Lower leg skin (tissue), 4 donors: ENCODE measurements at regions not wholly inside any gene's neighbourhood (a gene's known extent, or its start where the extent isn't known, plus 50 kb on each side); places are given as distances from the start of the nearest gene placed in this dataset.

Experiments
- DNase-seq, 2 donors: peaks; one replicate each; pipeline ENCODE4 v3.0.0-alpha.2; 2019; ENCODE audit warnings: low spot score in 2 of 2
- H3K4me3 ChIP-seq: fragments of 200-600 bp; sonication (generic); 2 replicates; pipeline ENCODE4 v1.5.1; 2017; ENCODE audit warnings: mild to moderate bottlenecking, low read depth; ENCODE audit not compliant: poor library complexity, severe bottlenecking
- CTCF ChIP-seq, 3 donors: fragments of 450-650 bp; IDR thresholded peaks; one replicate each; pipeline ENCODE4 v1.5.1; 2016; ENCODE audit warnings: antibody characterized with exemption in 3 of 3, mild to moderate bottlenecking in 3 of 3, moderate library complexity in 2 of 3
- POLR2A ChIP-seq, 2 donors: fragments of 450-650 bp; IDR thresholded peaks; one replicate each; pipeline ENCODE4 v1.6.1; 2016 to 2017; ENCODE audit warnings: antibody characterized with exemption in 2 of 2, mild to moderate bottlenecking in 1 of 2, moderate library complexity in 1 of 2
- WGBS, 2 donors: methylation state at CpG; one replicate each; pipeline ENCODE4 v1.1.5; 2018; 5-methylcytosine and 5-hydroxymethylcytosine counted together
- intact Hi-C: fragments of 100-400 bp; cut with DNase I; formaldehyde crosslinking; loops from one replicate; pipeline ENCODE4 v1.15.0; 2023; ENCODE audit warnings: low total_unique reads

GRCh38 chr4:1505511-1506460, 99.5 kb upstream of the NKX1-1 start:
- no peak overlapping the region for H3K4me3 ChIP-seq
- TF ChIP-seq POLR2A (IDR thresholded peaks at IDR 0.05) = no peak
- 50 to 52% methylated on average over 13 to 24 of the region's 24 CpGs for WGBS, 2 donors
- intact Hi-C loops = no loop called here
- peak in 1 of 2 donors; percentile 72 for DNase-seq

- intact Hi-C loops = no loop called here
Measured at GRCh38 chr4:1504595-1505500, 98.6 kb upstream of the NKX1-1 start.

DNA sequence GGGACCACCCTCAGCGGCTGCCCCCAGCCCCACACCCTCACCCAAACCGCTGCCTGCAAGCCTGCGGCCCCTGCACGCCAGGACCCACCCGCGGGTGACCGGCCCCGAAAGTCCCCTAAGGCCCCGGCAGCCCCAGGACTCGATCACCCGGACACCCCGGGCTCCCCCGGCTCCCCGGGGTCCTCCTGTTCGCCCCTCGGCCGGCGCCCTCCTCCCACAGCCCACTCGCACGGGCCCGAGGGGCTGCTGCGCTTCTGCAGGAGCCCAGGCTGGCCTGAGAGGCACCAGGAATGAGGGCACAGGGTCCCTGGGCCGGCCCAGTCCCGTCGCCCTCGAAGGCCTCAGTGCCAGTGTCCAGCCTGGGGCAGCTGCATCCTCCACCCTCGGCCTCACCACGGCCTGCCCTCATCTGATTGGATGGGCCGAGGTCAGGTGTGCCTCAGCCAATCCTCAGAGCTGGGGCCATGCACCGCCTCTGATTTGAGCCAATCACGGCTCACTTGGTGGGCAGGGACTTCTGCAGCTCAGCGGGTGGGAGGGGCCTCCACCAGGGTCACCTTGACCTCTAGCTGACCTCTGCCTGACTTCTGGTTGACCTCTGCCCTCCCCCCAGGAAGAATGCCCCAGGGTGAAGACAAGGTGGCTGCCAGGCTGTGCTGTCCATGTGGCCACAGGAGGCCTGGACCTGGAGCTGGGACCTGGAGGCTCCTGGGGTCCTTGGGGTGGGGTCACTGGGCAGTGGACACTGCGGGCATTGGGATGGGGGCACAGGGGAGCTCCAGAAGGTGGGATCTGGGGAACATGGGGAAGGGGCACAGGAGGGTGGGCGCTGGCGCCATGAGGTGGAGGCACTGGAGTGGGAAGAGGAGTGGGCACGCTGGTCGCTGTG, 97.6 kb upstream of the NKX1-1 start:
- intact Hi-C loops = no loop called here
- H3K4me3 ChIP-seq = no peak overlapping the region
- DNase-seq = peak in 1 of 2 donors; percentile 74
- no peak for TF ChIP-seq CTCF (IDR thresholded peaks at IDR 0.05)
- no peak for TF ChIP-seq POLR2A (IDR thresholded peaks at IDR 0.05)
- WGBS, 2 donors = 86 to 90% methylated on average over 19 to 22 of the region's 37 CpGs

More at GRCh38 chr4:1504595-1505500, 98.6 kb upstream of the NKX1-1 start:
- peak in 1 of 2 donors; percentile 70 for DNase-seq
- no peak for TF ChIP-seq CTCF (IDR thresholded peaks at IDR 0.05)
- no peak for TF ChIP-seq POLR2A (IDR thresholded peaks at IDR 0.05)
- 77 to 80% methylated on average over 16 to 17 of the region's 17 CpGs for WGBS, 2 donors
- no peak overlapping the region for H3K4me3 ChIP-seq

DNA sequence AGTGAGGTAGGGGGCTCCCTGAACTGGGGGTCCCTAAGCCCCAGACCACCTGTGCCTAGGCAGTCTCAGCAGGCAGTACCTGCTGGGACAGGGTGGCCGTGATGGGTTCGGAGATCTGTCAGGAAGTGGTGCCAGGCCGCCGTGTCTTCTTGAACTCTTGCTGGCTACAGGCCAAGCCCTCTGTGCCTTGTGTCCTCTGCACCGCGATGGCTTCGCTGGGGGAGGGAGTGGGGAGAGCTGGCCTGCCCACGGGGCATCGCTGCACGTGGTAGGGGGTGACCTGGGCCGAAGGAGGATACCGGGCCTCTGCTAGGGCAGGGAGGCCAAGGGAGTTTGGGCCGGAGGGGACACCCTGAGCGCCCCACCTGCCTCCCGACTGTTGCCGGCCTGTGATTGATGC, 96.7 kb upstream of the NKX1-1 start:
- TF ChIP-seq CTCF (IDR thresholded peaks at IDR 0.05) (no peak), POLR2A (IDR thresholded peaks at IDR 0.05) (no peak)
- WGBS, 2 donors = 69 to 75% methylated on average over 15 to 16 of the region's 16 CpGs
- intact Hi-C loops = no loop called here
- DNase-seq = peak in 1 of 2 donors; percentile 81
- no peak overlapping the region for H3K4me3 ChIP-seq

DNA sequence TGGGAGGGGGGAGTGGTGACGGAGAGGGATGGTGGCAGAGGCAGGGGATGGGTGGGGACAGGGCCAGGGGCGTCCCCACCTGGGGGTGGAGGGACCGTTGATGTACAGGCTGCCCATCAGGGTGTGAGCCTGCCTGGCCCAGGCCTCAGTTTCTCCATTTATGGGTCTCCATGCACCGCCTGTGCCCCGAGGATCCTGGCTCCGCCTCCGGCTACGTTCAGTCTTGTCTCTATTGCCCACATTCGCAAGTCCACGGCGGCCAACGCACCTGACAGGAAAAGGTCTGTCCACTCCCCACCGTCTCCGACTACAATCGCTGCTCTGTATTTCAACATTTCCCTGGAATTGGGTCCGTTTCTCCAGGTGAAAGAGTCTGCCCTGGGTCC, 96.3 kb upstream of the NKX1-1 start:
- H3K4me3 ChIP-seq = no peak overlapping the region
- intact Hi-C loops = no loop called here
- TF ChIP-seq CTCF (IDR thresholded peaks at IDR 0.05) (no peak), POLR2A (IDR thresholded peaks at IDR 0.05) (no peak)
- DNase-seq = peak in 1 of 2 donors; percentile 81
- WGBS, 2 donors = 78 to 81% methylated on average over 16 of the region's 16 CpGs
